GM23338 (cell line): ENCODE measurements at regions not wholly inside any gene's neighbourhood (a gene's known extent, or its start where the extent isn't known, plus 50 kb on each side); places are given as distances from the start of the nearest gene placed in this dataset.

ENCODE experiments used
- ATAC-seq: fragments of 200-7000 bp; cut with Tn5 transposase; 3 replicates; pipeline ENCODE4 v1.9.1; 2020
- DNase-seq: peaks from one replicate; pipeline ENCODE4 v3.0.0-alpha.2; 2015; ENCODE audit warnings: low spot score
- H2AFZ ChIP-seq: fragments of 200-600 bp; sonication (generic); 2 replicates; pipeline ENCODE4 v1.8.0; 2016; ENCODE audit warnings: antibody characterized with exemption, mild to moderate bottlenecking, moderate library complexity
- H3F3A ChIP-seq: fragments of 200-600 bp; sonication (generic); replicated peaks from 2 replicates; pipeline ENCODE4 v1.8.0; 2017; ENCODE audit warnings: antibody characterized with exemption, mixed run types, low read depth
- H3K27ac ChIP-seq: fragments of 200-600 bp; sonication (generic); 2 replicates; pipeline ENCODE4 v1.6.1; 2016; ENCODE audit warnings: low read depth
- H3K27me3 ChIP-seq: fragments of 200-600 bp; sonication (generic); 2 replicates; pipeline ENCODE4 v1.8.0; 2016; ENCODE audit warnings: mild to moderate bottlenecking, mixed run types, moderate library complexity; ENCODE audit not compliant: insufficient read depth
- H3K36me3 ChIP-seq: fragments of 200-600 bp; sonication (generic); 2 replicates; pipeline ENCODE4 v1.8.0; 2016; ENCODE audit warnings: mild to moderate bottlenecking; ENCODE audit not compliant: insufficient read depth
- H3K4me1 ChIP-seq: fragments of 200-600 bp; sonication (generic); 2 replicates; pipeline ENCODE4 v1.8.0; 2016; ENCODE audit warnings: mild to moderate bottlenecking, moderate library complexity; ENCODE audit not compliant: insufficient read depth
- H3K4me2 ChIP-seq: fragments of 200-600 bp; sonication (generic); 2 replicates; pipeline ENCODE4 v1.7.1; 2017; ENCODE audit warnings: mixed run types
- H3K4me3 ChIP-seq: fragments of 200-600 bp; sonication (generic); 2 replicates; pipeline ENCODE4 v1.6.1; 2016; ENCODE audit warnings: mixed run types
- H3K79me2 ChIP-seq: fragments of 200-600 bp; sonication (generic); replicated peaks from 2 replicates; pipeline ENCODE4 v1.8.0; 2017; ENCODE audit warnings: mild to moderate bottlenecking; ENCODE audit not compliant: insufficient read depth
- H3K9me2 ChIP-seq: fragments of 200-600 bp; sonication (generic); 2 replicates; pipeline ENCODE4 v1.8.0; 2017; ENCODE audit not compliant: insufficient read depth
- H4K20me1 ChIP-seq: fragments of 200-600 bp; sonication (generic); replicated peaks from 2 replicates; pipeline ENCODE4 v1.8.0; 2017; ENCODE audit warnings: mild to moderate bottlenecking; ENCODE audit not compliant: insufficient read depth
- H3K27ac Mint-ChIP-seq: 2 replicates; pipeline ENCODE4 v1.8.0; 2020; ENCODE audit warnings: inconsistent platforms, mild to moderate bottlenecking, moderate library complexity, mixed read lengths
- H3K27me3 Mint-ChIP-seq: 3 replicates; pipeline ENCODE4 v1.8.0; 2022; ENCODE audit warnings: low read depth, mild to moderate bottlenecking, moderate library complexity, mixed read lengths, inconsistent platforms; ENCODE audit not compliant: insufficient read depth, poor library complexity
- H3K36me3 Mint-ChIP-seq: 3 replicates; pipeline ENCODE4 v1.8.0; 2021; ENCODE audit warnings: low read depth, mild to moderate bottlenecking, inconsistent platforms, moderate library complexity, mixed read lengths
- H3K4me1 Mint-ChIP-seq: 3 replicates; pipeline ENCODE4 v1.8.0; 2020; ENCODE audit warnings: mild to moderate bottlenecking, inconsistent platforms, mixed read lengths
- H3K4me3 Mint-ChIP-seq: 3 replicates; pipeline ENCODE4 v1.8.0; 2021; ENCODE audit warnings: moderate library complexity, mild to moderate bottlenecking, inconsistent platforms, mixed read lengths
- H3K9me3 Mint-ChIP-seq: 3 replicates; pipeline ENCODE4 v1.8.0; 2020; ENCODE audit warnings: moderate library complexity, mild to moderate bottlenecking, inconsistent platforms, mixed read lengths
- CREB1 ChIP-seq: fragments of 250-450 bp; sonication (Bioruptor Pico); IDR thresholded peaks from 2 replicates; pipeline ENCODE4 v1.5.0; 2020; ENCODE audit warnings: low read depth, mild to moderate bottlenecking, moderate library complexity
- EZH2 ChIP-seq: fragments of 200-600 bp; sonication (generic); IDR thresholded peaks from one replicate; pipeline ENCODE4 v1.8.0; 2017; ENCODE audit warnings: antibody characterized with exemption, mild to moderate bottlenecking, low read depth; ENCODE audit not compliant: unreplicated experiment
- EZH2phosphoT487 ChIP-seq: fragments of 200-600 bp; sonication (generic); IDR thresholded peaks from one replicate; pipeline ENCODE4 v1.8.1; 2018; ENCODE audit warnings: antibody characterized with exemption; ENCODE audit not compliant: unreplicated experiment
- JUNB ChIP-seq: IDR thresholded peaks from one replicate; pipeline ENCODE4 v1.6.1; 2016; ENCODE audit warnings: antibody characterized with exemption; ENCODE audit not compliant: unreplicated experiment
- NANOG ChIP-seq: IDR thresholded peaks from 2 replicates; pipeline ENCODE4 v1.6.1; 2016; ENCODE audit warnings: antibody characterized with exemption, borderline replicate concordance
- POLR2AphosphoS5 ChIP-seq: IDR thresholded peaks from 2 replicates; pipeline ENCODE4 v1.6.1; 2016; ENCODE audit warnings: antibody characterized with exemption, low read depth
- STAT1 ChIP-seq: IDR thresholded peaks from one replicate; pipeline ENCODE4 v1.6.1; 2016; ENCODE audit warnings: antibody characterized with exemption; ENCODE audit not compliant: unreplicated experiment
- ZNF114 ChIP-seq: fragments of 250-450 bp; sonication (Bioruptor Pico); IDR thresholded peaks from 2 replicates; pipeline ENCODE4 v1.5.0; 2020; ENCODE audit warnings: mild to moderate bottlenecking, moderate library complexity
- ZNF331 ChIP-seq: fragments of 250-450 bp; sonication (Bioruptor Pico); IDR thresholded peaks from 2 replicates; pipeline ENCODE4 v1.5.0; 2020; ENCODE audit warnings: low read depth, mild to moderate bottlenecking, moderate library complexity
- TF ChIP-seq, protein P1 (sequence below): IDR thresholded peaks from one replicate; pipeline ENCODE4 v1.6.1; 2018; ENCODE audit warnings: antibody characterized with exemption; ENCODE audit not compliant: unreplicated experiment
- TF ChIP-seq, protein P2 (sequence below): IDR thresholded peaks from 2 replicates; pipeline ENCODE4 v1.6.1; 2016; ENCODE audit warnings: antibody characterized with exemption
- TF ChIP-seq, protein P3 (sequence below), 2 experiments: fragments of 200-600 bp in 1 of 2; sonication (generic) in 1 of 2; conservative IDR thresholded peaks; 2 replicates each; pipeline versions ENCODE4 v1.5.1 to v1.6.1; 2016 to 2017; ENCODE audit warnings: antibody characterized with exemption in 2 of 2, low read depth in 2 of 2, mild to moderate bottlenecking in 2 of 2, moderate library complexity in 1 of 2
- TF ChIP-seq, protein P4 (sequence below): fragments of 250-450 bp; sonication (Bioruptor Pico); IDR thresholded peaks from 2 replicates; pipeline ENCODE4 v1.5.0; 2020; ENCODE audit warnings: mild to moderate bottlenecking, moderate library complexity

DNA sequence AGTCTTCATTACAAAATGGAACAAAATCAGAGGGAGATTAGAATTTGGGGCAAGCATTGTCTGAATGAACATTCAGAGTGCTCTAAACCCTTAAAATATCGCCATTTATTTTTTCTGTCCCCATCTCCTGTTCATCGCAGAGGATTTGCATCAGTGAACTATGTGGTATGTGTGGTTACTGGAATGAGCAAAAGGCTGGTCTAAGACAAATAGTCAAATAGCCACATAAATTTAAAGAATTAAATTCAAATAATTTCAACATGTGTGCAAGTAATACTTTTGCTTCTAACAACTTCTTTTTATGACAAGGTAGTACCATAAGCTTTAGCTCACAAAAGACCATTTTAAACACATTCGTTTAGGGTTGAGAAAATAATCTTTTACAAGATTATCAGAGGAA is 82.6 kb upstream of the ST8SIA3 start:
- H3K36me3 Mint-ChIP-seq = no peaks in the 10 kb centered on the region
- H3K4me1 ChIP-seq = 0 out of 2 replicates have a peak, but pooled peaks cover 2% of the 10 kb centered on the region
- H3K4me3 Mint-ChIP-seq = no peak overlapping the region
- H3K9me3 Mint-ChIP-seq = no peaks in the 10 kb centered on the region
- no peaks in the 10 kb centered on the region for H4K20me1 ChIP-seq
- no peaks in the 10 kb centered on the region for H3K79me2 ChIP-seq
- H3K36me3 ChIP-seq = no peaks in the 10 kb centered on the region
- DNase-seq = no peak
- peaks cover 3% of the 10 kb centered on the region for H3K27me3 Mint-ChIP-seq
- H2AFZ ChIP-seq = no peak overlapping the region
- peaks cover 2% of the 10 kb centered on the region for H3K4me1 Mint-ChIP-seq
- H3K4me3 ChIP-seq = no peak overlapping the region
- H3K4me2 ChIP-seq = no peak overlapping the region
- peaks cover 11% of the 10 kb centered on the region; the same call in 1 of the 2 replicates for H3K9me2 ChIP-seq
- TF ChIP-seq EZH2 (no peak), ZNF114 (CRISPR knock-in tag) (no peak), POLR2AphosphoS5 (no peak), NANOG (no peak), CREB1 (CRISPR knock-in tag) (no peak), ZNF331 (CRISPR knock-in tag) (no peak), STAT1 (no peak), EZH2phosphoT487 (no peak), JUNB (no peak)
- TF ChIP-seq, protein P1, sequence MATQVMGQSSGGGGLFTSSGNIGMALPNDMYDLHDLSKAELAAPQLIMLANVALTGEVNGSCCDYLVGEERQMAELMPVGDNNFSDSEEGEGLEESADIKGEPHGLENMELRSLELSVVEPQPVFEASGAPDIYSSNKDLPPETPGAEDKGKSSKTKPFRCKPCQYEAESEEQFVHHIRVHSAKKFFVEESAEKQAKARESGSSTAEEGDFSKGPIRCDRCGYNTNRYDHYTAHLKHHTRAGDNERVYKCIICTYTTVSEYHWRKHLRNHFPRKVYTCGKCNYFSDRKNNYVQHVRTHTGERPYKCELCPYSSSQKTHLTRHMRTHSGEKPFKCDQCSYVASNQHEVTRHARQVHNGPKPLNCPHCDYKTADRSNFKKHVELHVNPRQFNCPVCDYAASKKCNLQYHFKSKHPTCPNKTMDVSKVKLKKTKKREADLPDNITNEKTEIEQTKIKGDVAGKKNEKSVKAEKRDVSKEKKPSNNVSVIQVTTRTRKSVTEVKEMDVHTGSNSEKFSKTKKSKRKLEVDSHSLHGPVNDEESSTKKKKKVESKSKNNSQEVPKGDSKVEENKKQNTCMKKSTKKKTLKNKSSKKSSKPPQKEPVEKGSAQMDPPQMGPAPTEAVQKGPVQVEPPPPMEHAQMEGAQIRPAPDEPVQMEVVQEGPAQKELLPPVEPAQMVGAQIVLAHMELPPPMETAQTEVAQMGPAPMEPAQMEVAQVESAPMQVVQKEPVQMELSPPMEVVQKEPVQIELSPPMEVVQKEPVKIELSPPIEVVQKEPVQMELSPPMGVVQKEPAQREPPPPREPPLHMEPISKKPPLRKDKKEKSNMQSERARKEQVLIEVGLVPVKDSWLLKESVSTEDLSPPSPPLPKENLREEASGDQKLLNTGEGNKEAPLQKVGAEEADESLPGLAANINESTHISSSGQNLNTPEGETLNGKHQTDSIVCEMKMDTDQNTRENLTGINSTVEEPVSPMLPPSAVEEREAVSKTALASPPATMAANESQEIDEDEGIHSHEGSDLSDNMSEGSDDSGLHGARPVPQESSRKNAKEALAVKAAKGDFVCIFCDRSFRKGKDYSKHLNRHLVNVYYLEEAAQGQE = no peak
- TF ChIP-seq, protein P2, sequence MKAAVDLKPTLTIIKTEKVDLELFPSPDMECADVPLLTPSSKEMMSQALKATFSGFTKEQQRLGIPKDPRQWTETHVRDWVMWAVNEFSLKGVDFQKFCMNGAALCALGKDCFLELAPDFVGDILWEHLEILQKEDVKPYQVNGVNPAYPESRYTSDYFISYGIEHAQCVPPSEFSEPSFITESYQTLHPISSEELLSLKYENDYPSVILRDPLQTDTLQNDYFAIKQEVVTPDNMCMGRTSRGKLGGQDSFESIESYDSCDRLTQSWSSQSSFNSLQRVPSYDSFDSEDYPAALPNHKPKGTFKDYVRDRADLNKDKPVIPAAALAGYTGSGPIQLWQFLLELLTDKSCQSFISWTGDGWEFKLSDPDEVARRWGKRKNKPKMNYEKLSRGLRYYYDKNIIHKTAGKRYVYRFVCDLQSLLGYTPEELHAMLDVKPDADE = no peak
- TF ChIP-seq, protein P3, sequence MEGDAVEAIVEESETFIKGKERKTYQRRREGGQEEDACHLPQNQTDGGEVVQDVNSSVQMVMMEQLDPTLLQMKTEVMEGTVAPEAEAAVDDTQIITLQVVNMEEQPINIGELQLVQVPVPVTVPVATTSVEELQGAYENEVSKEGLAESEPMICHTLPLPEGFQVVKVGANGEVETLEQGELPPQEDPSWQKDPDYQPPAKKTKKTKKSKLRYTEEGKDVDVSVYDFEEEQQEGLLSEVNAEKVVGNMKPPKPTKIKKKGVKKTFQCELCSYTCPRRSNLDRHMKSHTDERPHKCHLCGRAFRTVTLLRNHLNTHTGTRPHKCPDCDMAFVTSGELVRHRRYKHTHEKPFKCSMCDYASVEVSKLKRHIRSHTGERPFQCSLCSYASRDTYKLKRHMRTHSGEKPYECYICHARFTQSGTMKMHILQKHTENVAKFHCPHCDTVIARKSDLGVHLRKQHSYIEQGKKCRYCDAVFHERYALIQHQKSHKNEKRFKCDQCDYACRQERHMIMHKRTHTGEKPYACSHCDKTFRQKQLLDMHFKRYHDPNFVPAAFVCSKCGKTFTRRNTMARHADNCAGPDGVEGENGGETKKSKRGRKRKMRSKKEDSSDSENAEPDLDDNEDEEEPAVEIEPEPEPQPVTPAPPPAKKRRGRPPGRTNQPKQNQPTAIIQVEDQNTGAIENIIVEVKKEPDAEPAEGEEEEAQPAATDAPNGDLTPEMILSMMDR (conservative IDR thresholded peaks at IDR 0.05; ENCODE audit: low read depth in 2 of 2) = no peak
- TF ChIP-seq, protein P4, sequence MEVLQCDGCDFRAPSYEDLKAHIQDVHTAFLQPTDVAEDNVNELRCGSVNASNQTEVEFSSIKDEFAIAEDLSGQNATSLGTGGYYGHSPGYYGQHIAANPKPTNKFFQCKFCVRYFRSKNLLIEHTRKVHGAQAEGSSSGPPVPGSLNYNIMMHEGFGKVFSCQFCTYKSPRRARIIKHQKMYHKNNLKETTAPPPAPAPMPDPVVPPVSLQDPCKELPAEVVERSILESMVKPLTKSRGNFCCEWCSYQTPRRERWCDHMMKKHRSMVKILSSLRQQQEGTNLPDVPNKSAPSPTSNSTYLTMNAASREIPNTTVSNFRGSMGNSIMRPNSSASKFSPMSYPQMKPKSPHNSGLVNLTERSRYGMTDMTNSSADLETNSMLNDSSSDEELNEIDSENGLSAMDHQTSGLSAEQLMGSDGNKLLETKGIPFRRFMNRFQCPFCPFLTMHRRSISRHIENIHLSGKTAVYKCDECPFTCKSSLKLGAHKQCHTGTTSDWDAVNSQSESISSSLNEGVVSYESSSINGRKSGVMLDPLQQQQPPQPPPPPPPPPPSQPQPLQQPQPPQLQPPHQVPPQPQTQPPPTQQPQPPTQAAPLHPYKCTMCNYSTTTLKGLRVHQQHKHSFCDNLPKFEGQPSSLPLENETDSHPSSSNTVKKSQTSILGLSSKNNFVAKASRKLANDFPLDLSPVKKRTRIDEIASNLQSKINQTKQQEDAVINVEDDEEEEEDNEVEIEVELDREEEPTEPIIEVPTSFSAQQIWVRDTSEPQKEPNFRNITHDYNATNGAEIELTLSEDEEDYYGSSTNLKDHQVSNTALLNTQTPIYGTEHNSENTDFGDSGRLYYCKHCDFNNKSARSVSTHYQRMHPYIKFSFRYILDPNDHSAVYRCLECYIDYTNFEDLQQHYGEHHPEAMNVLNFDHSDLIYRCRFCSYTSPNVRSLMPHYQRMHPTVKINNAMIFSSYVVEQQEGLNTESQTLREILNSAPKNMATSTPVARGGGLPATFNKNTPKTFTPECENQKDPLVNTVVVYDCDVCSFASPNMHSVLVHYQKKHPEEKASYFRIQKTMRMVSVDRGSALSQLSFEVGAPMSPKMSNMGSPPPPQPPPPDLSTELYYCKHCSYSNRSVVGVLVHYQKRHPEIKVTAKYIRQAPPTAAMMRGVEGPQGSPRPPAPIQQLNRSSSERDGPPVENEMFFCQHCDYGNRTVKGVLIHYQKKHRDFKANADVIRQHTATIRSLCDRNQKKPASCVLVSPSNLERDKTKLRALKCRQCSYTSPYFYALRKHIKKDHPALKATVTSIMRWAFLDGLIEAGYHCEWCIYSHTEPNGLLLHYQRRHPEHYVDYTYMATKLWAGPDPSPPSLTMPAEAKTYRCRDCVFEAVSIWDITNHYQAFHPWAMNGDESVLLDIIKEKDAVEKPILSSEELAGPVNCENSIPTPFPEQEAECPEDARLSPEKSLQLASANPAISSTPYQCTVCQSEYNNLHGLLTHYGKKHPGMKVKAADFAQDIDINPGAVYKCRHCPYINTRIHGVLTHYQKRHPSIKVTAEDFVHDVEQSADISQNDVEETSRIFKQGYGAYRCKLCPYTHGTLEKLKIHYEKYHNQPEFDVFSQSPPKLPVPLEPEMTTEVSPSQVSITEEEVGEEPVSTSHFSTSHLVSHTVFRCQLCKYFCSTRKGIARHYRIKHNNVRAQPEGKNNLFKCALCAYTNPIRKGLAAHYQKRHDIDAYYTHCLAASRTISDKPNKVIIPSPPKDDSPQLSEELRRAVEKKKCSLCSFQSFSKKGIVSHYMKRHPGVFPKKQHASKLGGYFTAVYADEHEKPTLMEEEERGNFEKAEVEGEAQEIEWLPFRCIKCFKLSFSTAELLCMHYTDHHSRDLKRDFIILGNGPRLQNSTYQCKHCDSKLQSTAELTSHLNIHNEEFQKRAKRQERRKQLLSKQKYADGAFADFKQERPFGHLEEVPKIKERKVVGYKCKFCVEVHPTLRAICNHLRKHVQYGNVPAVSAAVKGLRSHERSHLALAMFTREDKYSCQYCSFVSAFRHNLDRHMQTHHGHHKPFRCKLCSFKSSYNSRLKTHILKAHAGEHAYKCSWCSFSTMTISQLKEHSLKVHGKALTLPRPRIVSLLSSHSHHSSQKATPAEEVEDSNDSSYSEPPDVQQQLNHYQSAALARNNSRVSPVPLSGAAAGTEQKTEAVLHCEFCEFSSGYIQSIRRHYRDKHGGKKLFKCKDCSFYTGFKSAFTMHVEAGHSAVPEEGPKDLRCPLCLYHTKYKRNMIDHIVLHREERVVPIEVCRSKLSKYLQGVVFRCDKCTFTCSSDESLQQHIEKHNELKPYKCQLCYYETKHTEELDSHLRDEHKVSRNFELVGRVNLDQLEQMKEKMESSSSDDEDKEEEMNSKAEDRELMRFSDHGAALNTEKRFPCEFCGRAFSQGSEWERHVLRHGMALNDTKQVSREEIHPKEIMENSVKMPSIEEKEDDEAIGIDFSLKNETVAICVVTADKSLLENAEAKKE (CRISPR knock-in tag) = no peak
- H3K27ac ChIP-seq = no peak overlapping the region
- ATAC-seq = no peak
- no peaks in the 10 kb centered on the region for H3K27me3 ChIP-seq
- H3K27ac Mint-ChIP-seq = no peak overlapping the region
- no peaks in the 10 kb centered on the region for H3F3A ChIP-seq
